Lung (tissue), 11 donors: ENCODE measurements at regions not wholly inside any gene's neighbourhood (a gene's known extent, or its start where the extent isn't known, plus 50 kb on each side); places are given as distances from the start of the nearest gene placed in this dataset.

Source experiments
- ATAC-seq: fragments of 200-7000 bp; cut with Tn5 transposase; one replicate; pipeline ENCODE4 v1.9.1; 2020; ENCODE audit warnings: moderate number of reproducible peaks; ENCODE audit not compliant: insufficient read depth, low FRiP score
- DNase-seq, 3 donors: peaks; one replicate each; pipeline ENCODE4 v3.0.0-alpha.2; 2013 to 2017
- H3K27ac ChIP-seq, 2 donors: one replicate each; pipeline ENCODE4 v1.5.1; 2013; ENCODE audit warnings: mild to moderate bottlenecking in 2 of 2, moderate library complexity in 2 of 2, control low read depth in 1 of 2, inconsistent platforms in 1 of 2, low read depth in 1 of 2, low read length in 1 of 2
- H3K27me3 ChIP-seq, 3 donors: one replicate each; pipeline ENCODE4 v1.5.1; 2013; ENCODE audit warnings: low read length in 2 of 3; ENCODE audit not compliant: control insufficient read depth in 3 of 3, insufficient read depth in 3 of 3
- H3K36me3 ChIP-seq, 4 donors: one replicate each; pipeline ENCODE4 v1.5.1; 2013; ENCODE audit warnings: low read length in 4 of 4, mild to moderate bottlenecking in 1 of 4, moderate library complexity in 1 of 4; ENCODE audit not compliant: control insufficient read depth in 4 of 4, insufficient read depth in 4 of 4
- H3K4me1 ChIP-seq, 5 donors: one replicate each; pipeline ENCODE4 v1.5.1; 2013; ENCODE audit warnings: low read length in 5 of 5, mild to moderate bottlenecking in 2 of 5, moderate library complexity in 1 of 5; ENCODE audit not compliant: control insufficient read depth in 5 of 5, insufficient read depth in 5 of 5
- H3K4me3 ChIP-seq: one replicate; pipeline ENCODE4 v1.5.1; 2013; ENCODE audit warnings: mild to moderate bottlenecking, control low read depth, moderate library complexity
- H3K9ac ChIP-seq, 2 donors: one replicate each; pipeline ENCODE4 v1.5.1; 2013; ENCODE audit warnings: low read length in 2 of 2, control low read depth in 1 of 2; ENCODE audit not compliant: insufficient read depth in 1 of 2
- H3K9me3 ChIP-seq, 4 donors: one replicate each; pipeline ENCODE4 v1.5.1; 2013; ENCODE audit warnings: low read length in 3 of 4, mild to moderate bottlenecking in 1 of 4, moderate library complexity in 1 of 4; ENCODE audit not compliant: control insufficient read depth in 4 of 4, insufficient read depth in 3 of 4
- CTCF ChIP-seq: IDR thresholded peaks from 2 replicates; pipeline ENCODE4 v1.5.1; 2012; ENCODE audit warnings: mild to moderate bottlenecking; ENCODE audit errors: control extremely low read depth, extremely low read depth
- WGBS, 2 donors: extraction: QIAGEN DNeasy Blood & Tissue Kit; methylation state at CpG; one replicate each; pipeline ENCODE4 v1.1.7; 2013; 5-methylcytosine and 5-hydroxymethylcytosine counted together
- donor health status: control.
- donor health status: control.
- donor health status: Bipolar disorder and iron deficiency.
- donor health status: healthy.
- donor health status: DM: yes; HTN: yes; CAD: no.

- no peak for ATAC-seq
- no peak for TF ChIP-seq CTCF
- 84 to 86% methylated on average over 3 of the region's 3 CpGs for WGBS, 2 donors
- no peaks in the 10 kb centered on the region for H3K27me3 ChIP-seq
- H3K4me1 ChIP-seq = peaks cover 0 to 5% (median 0%) of the 10 kb centered on the region in 5 donors
- H3K36me3 ChIP-seq = no peaks in the 10 kb centered on the region
- DNase-seq = no peak
- no peak overlapping the region for H3K27ac ChIP-seq
- H3K9me3 ChIP-seq = no peaks in the 10 kb centered on the region
- no peak overlapping the region for H3K9ac ChIP-seq
- no peak overlapping the region for H3K4me3 ChIP-seq
Observed at GRCh38 chr5:109927639-109928038, 237.9 kb downstream of the MAN2A1 start.

GRCh38 chr5:109928046-109928445 is 238.3 kb downstream of the MAN2A1 start:
- no peaks in the 10 kb centered on the region for H3K36me3 ChIP-seq
- H3K27ac ChIP-seq = no peak overlapping the region
- H3K9ac ChIP-seq = no peak overlapping the region
- TF ChIP-seq CTCF = no peak
- peaks cover 0 to 5% (median 0%) of the 10 kb centered on the region in 5 donors for H3K4me1 ChIP-seq
- H3K27me3 ChIP-seq = no peaks in the 10 kb centered on the region
- no peak for DNase-seq
- no peak for ATAC-seq
- H3K9me3 ChIP-seq = no peaks in the 10 kb centered on the region
- no peak overlapping the region for H3K4me3 ChIP-seq
- 88 to 95% methylated on average over 2 of the region's 2 CpGs for WGBS, 2 donors

GRCh38 chr5:109928811-109929210 is 239.1 kb downstream of the MAN2A1 start:
- TF ChIP-seq CTCF = no peak
- no peak overlapping the region for H3K27ac ChIP-seq
- H3K4me1 ChIP-seq = no peaks in the 10 kb centered on the region
- H3K9ac ChIP-seq = no peak overlapping the region
- WGBS, 2 donors = 93 to 96% methylated on average over 2 of the region's 2 CpGs
- ATAC-seq (no peak), DNase-seq (no peak)
- no peaks in the 10 kb centered on the region for H3K36me3 ChIP-seq
- no peaks in the 10 kb centered on the region for H3K27me3 ChIP-seq
- H3K4me3 ChIP-seq = no peak overlapping the region
- no peaks in the 10 kb centered on the region for H3K9me3 ChIP-seq

GRCh38 chr5:109929376-109929775 is 239.6 kb downstream of the MAN2A1 start:
- no peak for ATAC-seq
- 70 to 73% methylated on average over 4 of the region's 4 CpGs for WGBS, 2 donors
- Histone ChIP-seq H3K27me3 (no peaks in the 10 kb centered on the region), H3K4me1 (no peaks in the 10 kb centered on the region), H3K27ac (no peak overlapping the region), H3K36me3 (no peaks in the 10 kb centered on the region), H3K9ac (no peak overlapping the region), H3K9me3 (no peaks in the 10 kb centered on the region), H3K4me3 (no peak overlapping the region)
- DNase-seq = peak in 1 of 3 donors; percentile 31
- TF ChIP-seq CTCF = no peak
